Endothelial cell of umbilical vein (primary cell): ENCODE measurements at regions not wholly inside any gene's neighbourhood (a gene's known extent, or its start where the extent isn't known, plus 50 kb on each side); places are given as distances from the start of the nearest gene placed in this dataset.

Source experiments
- CTCF ChIP-seq, 2 donors: IDR thresholded peaks; 1 replicate in 1 of 2; 2 replicates in 1 of 2; pipeline ENCODE4 v1.5.1; 2011; ENCODE audit warnings: low read length in 2 of 2, mild to moderate bottlenecking in 2 of 2, moderate library complexity in 2 of 2, control low read depth in 1 of 2, inconsistent platforms in 1 of 2, low read depth in 1 of 2; ENCODE audit not compliant: insufficient read depth in 1 of 2; ENCODE audit errors: extremely low read depth in 1 of 2
- FOS ChIP-seq: IDR thresholded peaks from 2 replicates; pipeline ENCODE4 v1.6.1; 2011; ENCODE audit warnings: mild to moderate bottlenecking, low read length, moderate library complexity, borderline replicate concordance; ENCODE audit not compliant: insufficient read depth
- GATA2 ChIP-seq: IDR thresholded peaks from 2 replicates; pipeline ENCODE4 v1.7.0; 2011; ENCODE audit warnings: low read depth, mild to moderate bottlenecking, moderate library complexity, mixed read lengths, low read length; ENCODE audit not compliant: insufficient read length, insufficient read depth
- POLR2A ChIP-seq: IDR thresholded peaks from 2 replicates; pipeline ENCODE4 v1.6.1; 2012; ENCODE audit warnings: low read depth, mild to moderate bottlenecking, control low read depth, low read length
- POLR2AphosphoS5 ChIP-seq: IDR thresholded peaks from 2 replicates; pipeline ENCODE4 v1.6.1; 2012; ENCODE audit warnings: low read depth, mild to moderate bottlenecking, control low read depth, low read length, moderate library complexity; ENCODE audit not compliant: insufficient read depth
- TF ChIP-seq, protein P1 (sequence below): IDR thresholded peaks from 2 replicates; pipeline ENCODE4 v1.6.1; 2011; ENCODE audit not compliant: insufficient read depth, insufficient read length

- TF ChIP-seq CTCF (IDR thresholded peaks at IDR 0.05; ENCODE audit: extremely low read depth in 1 of 2, insufficient read depth in 1 of 2, low read depth in 1 of 2, low read length in 2 of 2) (no peak), POLR2A (no peak), POLR2AphosphoS5 (no peak), FOS (no peak), GATA2 (no peak)
- TF ChIP-seq, protein P1, sequence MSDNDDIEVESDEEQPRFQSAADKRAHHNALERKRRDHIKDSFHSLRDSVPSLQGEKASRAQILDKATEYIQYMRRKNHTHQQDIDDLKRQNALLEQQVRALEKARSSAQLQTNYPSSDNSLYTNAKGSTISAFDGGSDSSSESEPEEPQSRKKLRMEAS, result no peak
Measured at GRCh38 chr4:35541146-35541887, 703.0 kb downstream of the ARAP2 start.
